Esophagus muscularis mucosa (tissue), 4 donors: ENCODE measurements at regions not wholly inside any gene's neighbourhood (a gene's known extent, or its start where the extent isn't known, plus 50 kb on each side); places are given as distances from the start of the nearest gene placed in this dataset.

Experiments
- DNase-seq: peaks from one replicate; pipeline ENCODE4 v3.0.0-alpha.2; 2017; ENCODE audit errors: extremely low spot score
- H3K27ac ChIP-seq, 4 donors: fragments of 200-600 bp; sonication (generic); replicated peaks in 1 of 4; 1 replicate in 3 of 4; 2 replicates in 1 of 4; pipeline ENCODE4 v1.5.1; 2016 to 2019; ENCODE audit warnings: mild to moderate bottlenecking in 1 of 4
- H3K27me3 ChIP-seq, 4 donors: fragments of 200-600 bp; sonication (generic); one replicate each; pipeline versions ENCODE4 v1.5.1 to v1.6.0; 2016 to 2019
- H3K36me3 ChIP-seq, 4 donors: fragments of 200-600 bp; sonication (generic); one replicate each; pipeline ENCODE4 v1.5.1; 2016 to 2019
- H3K4me1 ChIP-seq, 4 donors: fragments of 200-600 bp; sonication (generic); one replicate each; pipeline ENCODE4 v1.5.1; 2016 to 2019
- H3K4me3 ChIP-seq, 4 donors: fragments of 200-600 bp; sonication (generic); 1 replicate in 2 of 4; 2 replicates in 2 of 4; pipeline ENCODE4 v1.5.1; 2016 to 2019; ENCODE audit warnings: mild to moderate bottlenecking in 4 of 4, moderate library complexity in 1 of 4
- H3K9me3 ChIP-seq, 4 donors: fragments of 200-600 bp; sonication (generic); 1 replicate in 3 of 4; 2 replicates in 1 of 4; pipeline ENCODE4 v1.5.1; 2016 to 2019
- EP300 ChIP-seq: sonication (generic); formaldehyde crosslinking; IDR thresholded peaks from one replicate; pipeline ENCODE4 v1.6.1; 2017; ENCODE audit warnings: antibody characterized with exemption
- POLR2A ChIP-seq: fragments of 450-650 bp; IDR thresholded peaks from one replicate; pipeline ENCODE4 v1.6.1; 2017; ENCODE audit warnings: antibody characterized with exemption, moderate library complexity, mild to moderate bottlenecking, low read depth
- POLR2AphosphoS5 ChIP-seq, 2 donors: sonication (generic); formaldehyde crosslinking; IDR thresholded peaks; one replicate each; pipeline ENCODE4 v1.6.1; 2017; ENCODE audit warnings: antibody characterized with exemption in 2 of 2
- WGBS: methylation state at CpG from one replicate; pipeline ENCODE4 v1.1.5; 2018; 5-methylcytosine and 5-hydroxymethylcytosine counted together
- intact Hi-C: fragments of 100-400 bp; cut with DNase I; formaldehyde crosslinking; loops from one replicate; pipeline ENCODE4 v1.15.1; 2023
- TF ChIP-seq, protein P1 (sequence below), 3 experiments: fragments of 200-600 bp in 2 of 3; fragments of 450-650 bp in 1 of 3; sonication (generic) in 2 of 3; IDR thresholded peaks; one replicate each; pipeline ENCODE4 v1.5.1; 2017 to 2019; ENCODE audit warnings: antibody characterized with exemption in 3 of 3, mild to moderate bottlenecking in 2 of 3, moderate library complexity in 1 of 3

DNA sequence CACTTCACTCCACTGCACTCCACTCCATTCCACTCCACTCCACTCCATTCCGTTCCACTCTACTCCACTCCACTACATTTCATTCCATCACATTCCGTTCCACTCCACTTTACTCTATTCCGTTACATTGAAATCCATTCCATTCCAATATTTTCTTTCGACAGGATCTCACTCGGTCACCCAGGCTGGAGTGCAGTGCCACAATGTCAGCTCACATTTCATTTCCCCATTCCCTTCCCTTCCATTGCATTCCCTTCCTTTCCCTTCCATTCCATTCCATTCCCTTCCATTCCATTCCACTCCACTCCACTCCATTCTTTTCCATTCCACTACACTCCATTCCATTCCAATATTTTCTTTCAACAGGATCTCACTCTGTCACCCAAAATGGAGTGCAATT, 1407.6 kb upstream of the USP9Y start:
- no peak for TF ChIP-seq EP300
- TF ChIP-seq, protein P1, sequence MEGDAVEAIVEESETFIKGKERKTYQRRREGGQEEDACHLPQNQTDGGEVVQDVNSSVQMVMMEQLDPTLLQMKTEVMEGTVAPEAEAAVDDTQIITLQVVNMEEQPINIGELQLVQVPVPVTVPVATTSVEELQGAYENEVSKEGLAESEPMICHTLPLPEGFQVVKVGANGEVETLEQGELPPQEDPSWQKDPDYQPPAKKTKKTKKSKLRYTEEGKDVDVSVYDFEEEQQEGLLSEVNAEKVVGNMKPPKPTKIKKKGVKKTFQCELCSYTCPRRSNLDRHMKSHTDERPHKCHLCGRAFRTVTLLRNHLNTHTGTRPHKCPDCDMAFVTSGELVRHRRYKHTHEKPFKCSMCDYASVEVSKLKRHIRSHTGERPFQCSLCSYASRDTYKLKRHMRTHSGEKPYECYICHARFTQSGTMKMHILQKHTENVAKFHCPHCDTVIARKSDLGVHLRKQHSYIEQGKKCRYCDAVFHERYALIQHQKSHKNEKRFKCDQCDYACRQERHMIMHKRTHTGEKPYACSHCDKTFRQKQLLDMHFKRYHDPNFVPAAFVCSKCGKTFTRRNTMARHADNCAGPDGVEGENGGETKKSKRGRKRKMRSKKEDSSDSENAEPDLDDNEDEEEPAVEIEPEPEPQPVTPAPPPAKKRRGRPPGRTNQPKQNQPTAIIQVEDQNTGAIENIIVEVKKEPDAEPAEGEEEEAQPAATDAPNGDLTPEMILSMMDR (IDR thresholded peaks at IDR 0.05), result no peak
- TF ChIP-seq POLR2AphosphoS5 (IDR thresholded peaks at IDR 0.05), result no peak
- TF ChIP-seq POLR2A, result no peak
- H3K27me3 ChIP-seq, result no peaks in the 10 kb centered on the region
- no peak overlapping the region for H3K4me3 ChIP-seq
- H3K27ac ChIP-seq, result no peak overlapping the region
- H3K36me3 ChIP-seq, result no peaks in the 10 kb centered on the region
- intact Hi-C loops, result no loop called here
- DNase-seq, result no peak
- 33% methylated on average over 5 of the region's 5 CpGs for WGBS
- no peaks in the 10 kb centered on the region for H3K9me3 ChIP-seq
- no peaks in the 10 kb centered on the region for H3K4me1 ChIP-seq

DNA sequence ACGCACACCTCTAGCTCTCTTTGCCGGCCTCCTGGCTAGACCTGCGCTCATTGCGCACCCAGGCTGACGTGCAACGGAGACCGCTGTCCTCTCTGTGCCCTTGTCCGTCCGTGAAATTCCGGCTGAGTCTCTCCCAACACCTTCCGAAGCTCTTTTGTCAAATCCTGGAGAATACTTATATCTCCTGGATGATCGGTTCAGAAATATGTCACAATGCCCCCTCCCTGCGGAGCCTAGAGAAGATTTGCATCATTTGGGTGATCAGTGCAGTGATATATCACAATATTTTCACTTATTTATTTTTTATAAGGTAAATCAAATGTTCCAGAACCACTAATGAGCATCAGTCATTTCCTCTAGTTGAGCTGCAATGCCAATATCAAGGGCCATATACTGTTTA, 1366.9 kb upstream of the USP9Y start:
- Histone ChIP-seq H3K9me3 (no peaks in the 10 kb centered on the region), H3K4me3 (no peak overlapping the region), H3K4me1 (no peaks in the 10 kb centered on the region), H3K36me3 (no peaks in the 10 kb centered on the region), H3K27me3 (no peaks in the 10 kb centered on the region), H3K27ac (no peak overlapping the region)
- no peak for TF ChIP-seq POLR2AphosphoS5 (IDR thresholded peaks at IDR 0.05)
- intact Hi-C loops, result no loop called here
- DNase-seq, result peak; percentile 94
- WGBS, result 65% methylated on average over 12 of the region's 13 CpGs
